HEK293T (cell line): ENCODE measurements at regions not wholly inside any gene's neighbourhood (a gene's known extent, or its start where the extent isn't known, plus 50 kb on each side); places are given as distances from the start of the nearest gene placed in this dataset.
"Not testable (repeated sequence)": the region's sequence is repeated elsewhere in the genome, so short reads cannot be mapped to it uniquely, and the experiment has no call there.

Source experiments
- CTCF ChIA-PET: fragments of 350-600 bp; formaldehyde crosslinking; extraction: SDS; loops from one replicate; lab custom pipeline; 2021; ENCODE audit warnings: antibody characterized with exemption, inconsistent platforms; lab: Yijun Ruan, JAX
- POLR2A ChIA-PET: fragments of 350-600 bp; formaldehyde crosslinking; extraction: SDS; loops from one replicate; lab custom pipeline; 2020; ENCODE audit warnings: antibody characterized with exemption, inconsistent platforms; lab: Yijun Ruan, JAX
- DNase-seq: peaks from one replicate; pipeline ENCODE4 v3.0.0; 2012; ENCODE audit warnings: mixed read lengths; ENCODE audit errors: extremely low spot score
- ARNT ChIP-seq: fragments of 450-650 bp; IDR thresholded peaks from 2 replicates; pipeline ENCODE4 v1.6.1; 2017; ENCODE audit warnings: mild to moderate bottlenecking
- BHLHE40 ChIP-seq: fragments of 450-650 bp; IDR thresholded peaks from 2 replicates; pipeline ENCODE4 v1.6.1; 2016; ENCODE audit warnings: mild to moderate bottlenecking, moderate library complexity, borderline replicate concordance
- CTBP1 ChIP-seq: fragments of 450-650 bp; IDR thresholded peaks from 2 replicates; pipeline ENCODE4 v1.6.1; 2016; ENCODE audit warnings: borderline replicate concordance
- ELF4 ChIP-seq: fragments of 450-650 bp; IDR thresholded peaks from 2 replicates; pipeline ENCODE4 v1.6.1; 2017; ENCODE audit warnings: antibody characterized with exemption
- FOXA1 ChIP-seq: fragments of 450-650 bp; IDR thresholded peaks from 2 replicates; pipeline ENCODE4 v1.6.1; 2016; ENCODE audit warnings: mild to moderate bottlenecking
- FOXK2 ChIP-seq: fragments of 450-650 bp; IDR thresholded peaks from 2 replicates; pipeline ENCODE4 v1.6.1; 2016; ENCODE audit warnings: mild to moderate bottlenecking
- FOXM1 ChIP-seq: fragments of 450-650 bp; IDR thresholded peaks from 2 replicates; pipeline ENCODE4 v1.6.1; 2017; ENCODE audit warnings: mild to moderate bottlenecking, borderline replicate concordance
- HDGF ChIP-seq: fragments of 450-650 bp; IDR thresholded peaks from 2 replicates; pipeline ENCODE4 v1.6.1; 2017; ENCODE audit warnings: antibody characterized with exemption, borderline replicate concordance
- L3MBTL2 ChIP-seq: fragments of 450-650 bp; conservative IDR thresholded peaks from 2 replicates; pipeline ENCODE4 v1.6.1; 2016; ENCODE audit warnings: mild to moderate bottlenecking
- LEF1 ChIP-seq: fragments of 450-650 bp; IDR thresholded peaks from 2 replicates; pipeline ENCODE4 v1.6.1; 2017; ENCODE audit warnings: mild to moderate bottlenecking, borderline replicate concordance
- NFRKB ChIP-seq: fragments of 450-650 bp; IDR thresholded peaks from 2 replicates; pipeline ENCODE4 v1.6.1; 2016; ENCODE audit warnings: mild to moderate bottlenecking, moderate library complexity
- PKNOX1 ChIP-seq: fragments of 450-650 bp; IDR thresholded peaks from 2 replicates; pipeline ENCODE4 v1.6.1; 2016
- SP1 ChIP-seq: fragments of 450-650 bp; IDR thresholded peaks from 2 replicates; pipeline ENCODE4 v1.6.1; 2017
- SUZ12 ChIP-seq: fragments of 450-650 bp; IDR thresholded peaks from 2 replicates; pipeline ENCODE4 v1.6.1; 2016; ENCODE audit warnings: mild to moderate bottlenecking
- TARDBP ChIP-seq: fragments of 450-650 bp; IDR thresholded peaks from 2 replicates; pipeline ENCODE4 v1.6.1; 2016
- ZNF384 ChIP-seq: fragments of 450-650 bp; IDR thresholded peaks from 2 replicates; pipeline ENCODE4 v1.6.1; 2016

GRCh38 chr4:56139241-56139827 is 190.6 kb downstream of the CEP135 start:
- CTCF ChIA-PET: interaction anchor here (1.4 kb wide), 1 partner anchor 190 kb away, joined by 4 read pairs; the partner anchor contains the start of gene CEP135
- TF ChIP-seq ELF4 (no peak), NFRKB (no peak), CTBP1 (no peak), FOXM1 (no peak), BHLHE40 (no peak), FOXK2 (no peak), ARNT (no peak), FOXA1 (no peak), PKNOX1 (no peak), SUZ12 (no peak)
- DNase-seq: no peak
- POLR2A ChIA-PET: interaction anchor here (0.7 kb wide), 1 partner anchor 17 kb away, joined by 4 read pairs; no protein-coding TSS in a partner anchor

- DNase-seq, POLR2A ChIA-PET: not testable (repeated sequence)
- CTCF ChIA-PET: interaction anchor here (0.7 kb wide), 1 partner anchor 10 kb away, joined by 3 read pairs; no protein-coding TSS in a partner anchor
These were observed 186.1 kb downstream of the CEP135 start for GRCh38 chr4:56134834-56135233.

DNA sequence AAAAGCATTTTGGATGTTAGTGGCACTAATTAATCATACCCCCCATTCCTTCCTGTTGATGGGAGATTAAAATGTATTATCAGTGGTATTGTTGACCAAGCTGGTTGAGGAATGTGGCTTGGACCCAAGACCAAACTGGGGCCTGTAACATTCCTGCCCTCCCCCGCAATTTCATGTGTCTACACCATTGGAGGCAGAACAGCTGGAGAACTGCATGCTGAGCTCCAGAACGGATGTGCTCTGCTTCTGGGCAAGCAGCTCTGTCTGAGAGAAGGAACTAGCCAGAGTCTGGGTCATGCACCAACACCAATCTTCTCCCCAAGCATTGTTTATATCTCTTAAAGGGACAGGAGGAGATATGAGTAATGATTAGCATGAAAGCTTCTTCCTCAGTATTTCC is 185.5 kb downstream of the CEP135 start:
- TF ChIP-seq CTBP1 (no peak), ARNT (no peak), FOXA1 (no peak)
- CTCF ChIA-PET: no interaction called here
- POLR2A ChIA-PET: interaction anchor here (0.7 kb wide), 1 partner anchor 415 kb away, joined by 3 read pairs; no protein-coding TSS in a partner anchor
- no peak for DNase-seq

- DNase-seq: no peak
- TF ChIP-seq ZNF384 (no peak), NFRKB (no peak), SP1 (no peak), HDGF (no peak), PKNOX1 (no peak), FOXM1 (no peak), TARDBP (no peak), L3MBTL2 (no peak), SUZ12 (no peak), FOXA1 (no peak), CTBP1 (no peak), ELF4 (no peak), BHLHE40 (no peak), LEF1 (no peak), ARNT (no peak), FOXK2 (no peak)
- POLR2A ChIA-PET: no interaction called here
- CTCF ChIA-PET: no interaction called here
These were observed 184.1 kb downstream of the CEP135 start for GRCh38 chr4:56132835-56133234.

GRCh38 chr4:56132188-56132587 is 183.4 kb downstream of the CEP135 start:
- DNase-seq, POLR2A ChIA-PET, CTCF ChIA-PET: not testable (repeated sequence)

GRCh38 chr4:56130606-56131155 is 181.9 kb downstream of the CEP135 start:
- ChIA-PET POLR2A (no interaction called here), CTCF (interaction anchor here (0.5 kb wide), 1 partner anchor 1669 kb away, joined by 3 read pairs; no protein-coding TSS in a partner anchor)
- DNase-seq: no peak
- no peak for TF ChIP-seq ARNT
- no peak for TF ChIP-seq FOXA1
- no peak for TF ChIP-seq LEF1
- TF ChIP-seq FOXK2: no peak
- TF ChIP-seq PKNOX1: no peak

DNA sequence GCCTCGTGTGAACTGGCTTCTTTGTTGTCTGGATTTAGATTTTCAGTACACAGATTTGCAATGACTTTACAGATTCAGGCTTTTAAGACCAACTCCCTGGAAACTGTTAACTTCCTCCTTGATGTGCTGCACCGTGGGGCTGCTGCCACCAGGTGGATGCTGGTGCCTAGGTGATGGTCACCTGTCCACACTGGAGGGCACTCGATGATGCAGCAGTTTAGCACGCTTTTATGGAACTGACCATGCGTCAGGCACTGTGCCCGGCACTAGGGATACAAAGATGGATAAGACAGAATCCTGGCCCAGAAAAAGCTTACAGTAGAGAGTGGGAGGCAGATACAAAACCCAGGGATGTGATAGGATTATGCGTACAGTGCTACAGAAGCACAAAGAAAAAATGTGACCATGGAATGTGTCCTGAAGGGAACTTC is 180.7 kb downstream of the CEP135 start:
- DNase-seq: peak; percentile 20
- POLR2A ChIA-PET: no interaction called here
- TF ChIP-seq FOXK2: no peak
- TF ChIP-seq HDGF: no peak
- TF ChIP-seq FOXM1: no peak
- TF ChIP-seq TARDBP: no peak
- no peak for TF ChIP-seq ELF4
- TF ChIP-seq SUZ12: no peak
- TF ChIP-seq ZNF384: no peak
- TF ChIP-seq SP1: no peak
- no peak for TF ChIP-seq FOXA1
- no peak for TF ChIP-seq PKNOX1
- no peak for TF ChIP-seq L3MBTL2
- no peak for TF ChIP-seq LEF1
- TF ChIP-seq NFRKB: no peak
- TF ChIP-seq ARNT: no peak
- CTCF ChIA-PET: no interaction called here
